SK-N-SH (cell line): ENCODE measurements at regions not wholly inside any gene's neighbourhood (a gene's known extent, or its start where the extent isn't known, plus 50 kb on each side); places are given as distances from the start of the nearest gene placed in this dataset.

Source experiments
- CTCF ChIA-PET: fragments of 300-600, 350-600 bp; formaldehyde crosslinking; extraction: SDS; loops from one replicate; lab custom pipeline; 2021; lab: Yijun Ruan, JAX
- POLR2A ChIA-PET: fragments of 350-600 bp; sonication (Branson Sonifier 250); formaldehyde crosslinking; extraction: SDS; loops from one replicate; lab custom pipeline; 2020; ENCODE audit warnings: antibody characterized with exemption, inconsistent platforms; lab: Yijun Ruan, JAX
- DNase-seq: peaks from one replicate; pipeline ENCODE4 v3.0.0; 2012
- H2AFZ ChIP-seq: fragments of 200-600 bp; sonication (generic); 2 replicates; pipeline ENCODE4 v1.8.1; 2016; ENCODE audit warnings: antibody characterized with exemption, mild to moderate bottlenecking, low read depth
- H3F3A ChIP-seq: fragments of 200-600 bp; sonication (generic); replicated peaks from 2 replicates; pipeline ENCODE3; 2016; ENCODE audit warnings: antibody characterized with exemption, mild to moderate bottlenecking; ENCODE audit not compliant: insufficient read depth
- H3K27ac ChIP-seq, 2 experiments: fragments of 200-500 bp in 1 of 2; fragments of 200-600 bp in 1 of 2; sonication (Bioruptor generic) in 1 of 2; sonication (generic), shearing (Covaris generic) in 1 of 2; 2 replicates each; pipeline versions ENCODE4 v1.5.1 to v1.6.1; 2014 to 2016; ENCODE audit warnings: low read depth in 2 of 2, inconsistent platforms in 1 of 2, low read length in 1 of 2, mild to moderate bottlenecking in 1 of 2, mixed read lengths in 1 of 2
- H3K27me3 ChIP-seq: fragments of 200-600 bp; sonication (generic), shearing (Covaris generic); 2 replicates; pipeline ENCODE4 v1.6.1; 2016; ENCODE audit warnings: mixed run types; ENCODE audit not compliant: insufficient read depth
- H3K36me3 ChIP-seq, 2 experiments: fragments of 200-500 bp in 1 of 2; fragments of 200-600 bp in 1 of 2; sonication (Bioruptor generic) in 1 of 2; sonication (generic) in 1 of 2; replicated peaks in 1 of 2; 2 replicates each; pipeline versions ENCODE3 to v1.5.1; 2014 to 2016; ENCODE audit warnings: low read length in 1 of 2, mild to moderate bottlenecking in 1 of 2; ENCODE audit not compliant: insufficient read depth in 2 of 2, control insufficient read depth in 1 of 2
- H3K4me1 ChIP-seq, 2 experiments: fragments of 200-500 bp in 1 of 2; fragments of 200-600 bp in 1 of 2; sonication (Bioruptor generic) in 1 of 2; sonication (generic), shearing (Covaris generic) in 1 of 2; 2 replicates each; pipeline versions ENCODE4 v1.5.1 to v1.6.1; 2014 to 2016; ENCODE audit warnings: low read depth in 1 of 2, low read length in 1 of 2, mixed run types in 1 of 2; ENCODE audit not compliant: insufficient read depth in 2 of 2, control insufficient read depth in 1 of 2
- H3K4me2 ChIP-seq: fragments of 200-600 bp; sonication (generic), shearing (Covaris generic); 2 replicates; pipeline ENCODE4 v1.6.1; 2017; ENCODE audit warnings: mixed run types
- H3K4me3 ChIP-seq, 2 experiments: fragments of 200-500 bp in 1 of 2; fragments of 200-600 bp in 1 of 2; sonication (Bioruptor generic) in 1 of 2; sonication (generic), shearing (Covaris generic) in 1 of 2; 2 replicates each; pipeline versions ENCODE4 v1.5.1 to v1.8.1; 2014 to 2016; ENCODE audit warnings: low read depth in 2 of 2, inconsistent platforms in 1 of 2, low read length in 1 of 2, mild to moderate bottlenecking in 1 of 2, mixed read lengths in 1 of 2, moderate library complexity in 1 of 2
- H3K79me2 ChIP-seq: fragments of 200-600 bp; sonication (generic); 2 replicates; pipeline ENCODE4 v1.8.1; 2017; ENCODE audit warnings: mild to moderate bottlenecking; ENCODE audit not compliant: insufficient read depth
- H3K9ac ChIP-seq: fragments of 200-600 bp; sonication (generic); 2 replicates; pipeline ENCODE4 v1.6.1; 2017; ENCODE audit warnings: mixed run types
- H3K9me2 ChIP-seq: fragments of 200-600 bp; sonication (generic); 2 replicates; pipeline ENCODE4 v1.6.1; 2017; ENCODE audit warnings: mixed run types
- H3K9me3 ChIP-seq: fragments of 200-600 bp; sonication (generic); 2 replicates; pipeline ENCODE4 v1.6.1; 2017; ENCODE audit warnings: mixed run types, mild to moderate bottlenecking, moderate library complexity
- H4K20me1 ChIP-seq: fragments of 200-600 bp; sonication (generic); 2 replicates; pipeline ENCODE4 v1.6.1; 2017; ENCODE audit warnings: mild to moderate bottlenecking, mixed run types; ENCODE audit not compliant: insufficient read depth
- CHD2 ChIP-seq: fragments of 150-350 bp; IDR thresholded peaks from 2 replicates; pipeline ENCODE4 v1.6.1; 2018; ENCODE audit warnings: low read length; ENCODE audit not compliant: partially characterized antibody
- ELF1 ChIP-seq: IDR thresholded peaks from 2 replicates; pipeline ENCODE4 v1.4.0; 2012
- EZH2phosphoT487 ChIP-seq: fragments of 200-600 bp; sonication (generic); IDR thresholded peaks from 2 replicates; pipeline ENCODE4 v1.6.1; 2017; ENCODE audit warnings: low read depth, mixed run types, mild to moderate bottlenecking, antibody characterized with exemption, moderate library complexity, borderline replicate concordance
- FOXM1 ChIP-seq: IDR thresholded peaks from 2 replicates; pipeline ENCODE4 v1.4.0; 2012; ENCODE audit warnings: low read depth, mild to moderate bottlenecking
- GABPA ChIP-seq: IDR thresholded peaks from 2 replicates; pipeline ENCODE4 v1.4.0; 2012; ENCODE audit warnings: low read depth, mild to moderate bottlenecking
- GATA2 ChIP-seq: sonication (generic); formaldehyde crosslinking; IDR thresholded peaks from 2 replicates; pipeline ENCODE4 v1.5.0; 2020; ENCODE audit warnings: mild to moderate bottlenecking, missing genetic modification reagents
- IRF3 ChIP-seq: fragments of 150-350 bp; IDR thresholded peaks from 2 replicates; pipeline ENCODE4 v1.6.1; 2016; ENCODE audit warnings: mild to moderate bottlenecking, low read depth, low read length
- MXI1 ChIP-seq: IDR thresholded peaks from 2 replicates; pipeline ENCODE4 v1.6.1; 2012; ENCODE audit warnings: mild to moderate bottlenecking, low read depth, low read length, improper control_type of control experiment
- POLR2AphosphoS5 ChIP-seq: IDR thresholded peaks from 2 replicates; pipeline ENCODE4 v1.6.1; 2012; ENCODE audit warnings: low read depth, low read length
- RAD21 ChIP-seq: IDR thresholded peaks from 2 replicates; pipeline ENCODE4 v1.6.1; 2012; ENCODE audit warnings: mild to moderate bottlenecking, low read length
- RCOR1 ChIP-seq: fragments of 150-350 bp; IDR thresholded peaks from 2 replicates; pipeline ENCODE4 v1.6.1; 2017; ENCODE audit warnings: antibody characterized with exemption, low read length
- REST ChIP-seq: IDR thresholded peaks from 2 replicates; pipeline ENCODE4 v1.6.1; 2012; ENCODE audit warnings: mild to moderate bottlenecking, low read depth, low read length, moderate library complexity
- RFX5 ChIP-seq: IDR thresholded peaks from 2 replicates; pipeline ENCODE4 v1.6.1; 2012; ENCODE audit warnings: mild to moderate bottlenecking, improper control_type of control experiment, low read length
- SMC3 ChIP-seq: IDR thresholded peaks from 2 replicates; pipeline ENCODE4 v1.6.1; 2012; ENCODE audit warnings: low read depth, low read length, improper control_type of control experiment
- TAF1 ChIP-seq: IDR thresholded peaks from 2 replicates; pipeline ENCODE4 v1.6.1; 2012; ENCODE audit warnings: low read depth, mild to moderate bottlenecking, low read length, moderate library complexity, borderline replicate concordance
- TCF12 ChIP-seq: IDR thresholded peaks from 2 replicates; pipeline ENCODE4 v1.4.0; 2012
- TEAD4 ChIP-seq: IDR thresholded peaks from 2 replicates; pipeline ENCODE4 v1.4.0; 2012; ENCODE audit warnings: mild to moderate bottlenecking, borderline replicate concordance; ENCODE audit not compliant: insufficient read depth
- USF2 ChIP-seq: fragments of 150-350 bp; IDR thresholded peaks from 2 replicates; pipeline ENCODE4 v1.6.1; 2017; ENCODE audit warnings: antibody characterized with exemption, low read length, low read depth, borderline replicate concordance
- YY1 ChIP-seq: IDR thresholded peaks from 2 replicates; pipeline ENCODE4 v1.4.0; 2012; ENCODE audit warnings: low read depth, mild to moderate bottlenecking
- WGBS: methylation state at CpG from one replicate; pipeline ENCODE4 v1.1.6; 2017; ENCODE audit warnings: low lambda C conversion rate; 5-methylcytosine and 5-hydroxymethylcytosine counted together
- TF ChIP-seq, protein P1 (sequence below): IDR thresholded peaks from 2 replicates; pipeline ENCODE4 v1.4.0; 2012; ENCODE audit warnings: low read depth, borderline replicate concordance
- TF ChIP-seq, protein P2 (sequence below): IDR thresholded peaks from 2 replicates; pipeline ENCODE4 v1.4.0; 2012; ENCODE audit warnings: low read depth, borderline replicate concordance
- TF ChIP-seq, protein P3 (sequence below): IDR thresholded peaks from 2 replicates; pipeline ENCODE4; 2012

DNA sequence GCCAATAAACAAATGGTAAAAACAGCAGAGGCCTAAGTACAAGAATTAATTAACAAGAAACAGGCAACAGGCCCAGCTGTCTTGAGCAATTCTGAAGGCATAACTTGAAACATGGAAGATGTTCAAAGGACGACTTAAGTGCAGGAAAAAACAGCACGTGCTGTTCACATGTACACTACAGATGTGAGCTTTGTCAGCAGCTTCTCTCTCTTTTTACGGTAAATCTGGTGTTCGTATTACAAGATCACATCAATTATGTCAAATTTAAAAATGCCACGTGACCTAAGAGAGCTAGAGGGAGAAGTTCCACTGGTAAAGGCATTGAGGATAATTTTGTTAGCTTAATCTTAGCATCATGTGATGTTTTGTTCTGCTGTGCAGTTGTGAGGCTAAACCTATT lies 281.1 kb downstream of the PSAT1 start (continued):
- TF ChIP-seq USF2: peak; percentile 31; the same call in 1 of the 2 replicates
- no peak for TF ChIP-seq POLR2AphosphoS5
- no peak for TF ChIP-seq YY1
- no peak for TF ChIP-seq TCF12
- no peak for TF ChIP-seq RFX5
- TF ChIP-seq SMC3: no peak
- TF ChIP-seq TEAD4: no peak
- peak; percentile 71; the same call in 1 of the 2 replicates for TF ChIP-seq RCOR1
- no peak for TF ChIP-seq EZH2phosphoT487
- TF ChIP-seq TAF1: no peak
- TF ChIP-seq, protein P1, sequence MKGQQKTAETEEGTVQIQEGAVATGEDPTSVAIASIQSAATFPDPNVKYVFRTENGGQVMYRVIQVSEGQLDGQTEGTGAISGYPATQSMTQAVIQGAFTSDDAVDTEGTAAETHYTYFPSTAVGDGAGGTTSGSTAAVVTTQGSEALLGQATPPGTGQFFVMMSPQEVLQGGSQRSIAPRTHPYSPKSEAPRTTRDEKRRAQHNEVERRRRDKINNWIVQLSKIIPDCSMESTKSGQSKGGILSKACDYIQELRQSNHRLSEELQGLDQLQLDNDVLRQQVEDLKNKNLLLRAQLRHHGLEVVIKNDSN: peak; percentile 26; the same call in 1 of the 2 replicates
- no peak for TF ChIP-seq ELF1
- 0 out of 2 replicates have a peak, but pooled peaks have one; percentile 36 for TF ChIP-seq GATA2

GRCh38 chr9:78582821-78583220 lies 285.9 kb downstream of the PSAT1 start:
- H2AFZ ChIP-seq: no peak overlapping the region
- ChIA-PET POLR2A (no interaction called here), CTCF (no interaction called here)
- H3F3A ChIP-seq: no peaks in the 10 kb centered on the region
- no peak overlapping the region for H3K4me2 ChIP-seq
- peaks cover 7% of the 10 kb centered on the region; the same call in 1 of the 2 replicates for H3K9me2 ChIP-seq
- no peak for DNase-seq
- H3K4me1 ChIP-seq: peaks cover 0 to 3% of the 10 kb centered on the region in 2 experiments; a peak in 2 of 4 replicates
- peaks cover 12% of the 10 kb centered on the region; the same call in 1 of the 2 replicates for H3K9me3 ChIP-seq
- no peak overlapping the region for H3K9ac ChIP-seq
- H3K4me3 ChIP-seq: no peak overlapping the region
- peaks cover 0 to 8% of the 10 kb centered on the region in 2 experiments for H3K36me3 ChIP-seq
- no peak overlapping the region for H3K27ac ChIP-seq
- WGBS: 75% methylated on average over 5 of the region's 5 CpGs
- H4K20me1 ChIP-seq: no peaks in the 10 kb centered on the region
- no peaks in the 10 kb centered on the region for H3K27me3 ChIP-seq
- H3K79me2 ChIP-seq: no peaks in the 10 kb centered on the region
- TF ChIP-seq, protein P2, sequence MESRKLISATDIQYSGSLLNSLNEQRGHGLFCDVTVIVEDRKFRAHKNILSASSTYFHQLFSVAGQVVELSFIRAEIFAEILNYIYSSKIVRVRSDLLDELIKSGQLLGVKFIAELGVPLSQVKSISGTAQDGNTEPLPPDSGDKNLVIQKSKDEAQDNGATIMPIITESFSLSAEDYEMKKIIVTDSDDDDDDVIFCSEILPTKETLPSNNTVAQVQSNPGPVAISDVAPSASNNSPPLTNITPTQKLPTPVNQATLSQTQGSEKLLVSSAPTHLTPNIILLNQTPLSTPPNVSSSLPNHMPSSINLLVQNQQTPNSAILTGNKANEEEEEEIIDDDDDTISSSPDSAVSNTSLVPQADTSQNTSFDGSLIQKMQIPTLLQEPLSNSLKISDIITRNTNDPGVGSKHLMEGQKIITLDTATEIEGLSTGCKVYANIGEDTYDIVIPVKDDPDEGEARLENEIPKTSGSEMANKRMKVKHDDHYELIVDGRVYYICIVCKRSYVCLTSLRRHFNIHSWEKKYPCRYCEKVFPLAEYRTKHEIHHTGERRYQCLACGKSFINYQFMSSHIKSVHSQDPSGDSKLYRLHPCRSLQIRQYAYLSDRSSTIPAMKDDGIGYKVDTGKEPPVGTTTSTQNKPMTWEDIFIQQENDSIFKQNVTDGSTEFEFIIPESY: no peak
- no peak for TF ChIP-seq RAD21
- TF ChIP-seq, protein P1: no peak
- TF ChIP-seq FOXM1: no peak
- TF ChIP-seq MXI1: no peak
- TF ChIP-seq, protein P3, sequence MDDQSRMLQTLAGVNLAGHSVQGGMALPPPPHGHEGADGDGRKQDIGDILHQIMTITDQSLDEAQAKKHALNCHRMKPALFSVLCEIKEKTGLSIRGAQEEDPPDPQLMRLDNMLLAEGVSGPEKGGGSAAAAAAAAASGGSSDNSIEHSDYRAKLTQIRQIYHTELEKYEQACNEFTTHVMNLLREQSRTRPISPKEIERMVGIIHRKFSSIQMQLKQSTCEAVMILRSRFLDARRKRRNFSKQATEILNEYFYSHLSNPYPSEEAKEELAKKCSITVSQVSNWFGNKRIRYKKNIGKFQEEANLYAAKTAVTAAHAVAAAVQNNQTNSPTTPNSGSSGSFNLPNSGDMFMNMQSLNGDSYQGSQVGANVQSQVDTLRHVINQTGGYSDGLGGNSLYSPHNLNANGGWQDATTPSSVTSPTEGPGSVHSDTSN: no peak
- TF ChIP-seq IRF3: no peak
- no peak for TF ChIP-seq CHD2
- TF ChIP-seq EZH2phosphoT487: no peak
- TF ChIP-seq REST: no peak
- TF ChIP-seq TCF12: no peak
- no peak for TF ChIP-seq SMC3
- no peak for TF ChIP-seq GABPA
